Astrocyte of the cerebellum (primary cell): ENCODE measurements at regions not wholly inside any gene's neighbourhood (a gene's known extent, or its start where the extent isn't known, plus 50 kb on each side); places are given as distances from the start of the nearest gene placed in this dataset.

Experiments
- DNase-seq: peaks from one replicate; pipeline ENCODE4 v3.0.0-alpha.2; 2011; ENCODE audit warnings: low read depth
- H3K4me3 ChIP-seq: 2 replicates; pipeline ENCODE4 v1.5.1; 2011; ENCODE audit warnings: mild to moderate bottlenecking, low read depth, low read length, moderate library complexity
- in situ Hi-C: cut with HindIII; loops from 2 replicates; pipeline ENCODE4 v1.10.0; 2017; ENCODE audit warnings: low sequenced_read_pairs
- TF ChIP-seq, protein P1 (sequence below): IDR thresholded peaks from 2 replicates; pipeline ENCODE4 v1.5.1; 2012; ENCODE audit warnings: low read length, low read depth, moderate library complexity, mild to moderate bottlenecking; ENCODE audit errors: missing control alignments

DNA sequence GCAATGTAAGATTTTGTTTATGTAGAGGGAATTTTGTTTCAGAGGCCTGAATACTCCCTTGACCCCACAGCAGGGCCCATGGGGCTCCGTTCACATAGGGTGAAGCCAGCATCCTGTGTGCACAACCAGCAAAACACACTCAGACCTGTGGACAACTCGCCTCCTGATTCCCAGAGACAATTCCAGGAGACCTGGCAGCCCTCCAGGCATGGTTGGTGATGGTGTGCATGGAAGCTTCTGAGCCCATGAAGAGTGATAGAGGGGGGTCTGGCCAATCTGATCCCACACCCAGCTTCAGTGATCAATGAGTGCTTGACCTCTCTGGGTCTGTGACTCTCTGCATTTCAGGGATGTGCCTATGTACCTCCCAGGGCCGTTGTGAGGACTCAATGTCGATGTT, 91.0 kb upstream of the RAB6C start:
- in situ Hi-C loops: no loop called here
- TF ChIP-seq, protein P1, sequence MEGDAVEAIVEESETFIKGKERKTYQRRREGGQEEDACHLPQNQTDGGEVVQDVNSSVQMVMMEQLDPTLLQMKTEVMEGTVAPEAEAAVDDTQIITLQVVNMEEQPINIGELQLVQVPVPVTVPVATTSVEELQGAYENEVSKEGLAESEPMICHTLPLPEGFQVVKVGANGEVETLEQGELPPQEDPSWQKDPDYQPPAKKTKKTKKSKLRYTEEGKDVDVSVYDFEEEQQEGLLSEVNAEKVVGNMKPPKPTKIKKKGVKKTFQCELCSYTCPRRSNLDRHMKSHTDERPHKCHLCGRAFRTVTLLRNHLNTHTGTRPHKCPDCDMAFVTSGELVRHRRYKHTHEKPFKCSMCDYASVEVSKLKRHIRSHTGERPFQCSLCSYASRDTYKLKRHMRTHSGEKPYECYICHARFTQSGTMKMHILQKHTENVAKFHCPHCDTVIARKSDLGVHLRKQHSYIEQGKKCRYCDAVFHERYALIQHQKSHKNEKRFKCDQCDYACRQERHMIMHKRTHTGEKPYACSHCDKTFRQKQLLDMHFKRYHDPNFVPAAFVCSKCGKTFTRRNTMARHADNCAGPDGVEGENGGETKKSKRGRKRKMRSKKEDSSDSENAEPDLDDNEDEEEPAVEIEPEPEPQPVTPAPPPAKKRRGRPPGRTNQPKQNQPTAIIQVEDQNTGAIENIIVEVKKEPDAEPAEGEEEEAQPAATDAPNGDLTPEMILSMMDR: no peak
- H3K4me3 ChIP-seq: no peak overlapping the region
- no peak for DNase-seq

GRCh38 chr2:129888896-129889295, 90.6 kb upstream of the RAB6C start:
- no peak overlapping the region for H3K4me3 ChIP-seq
- in situ Hi-C loops: no loop called here
- DNase-seq: no peak
- TF ChIP-seq, protein P1: no peak

- DNase-seq: no peak
- TF ChIP-seq, protein P1: no peak
- no peak overlapping the region for H3K4me3 ChIP-seq
- in situ Hi-C loops: loop anchor here (5.0 kb wide), 1 partner anchor 44 kb away; no protein-coding TSS in a partner anchor
Measured at GRCh38 chr2:129891341-129892320, 87.8 kb upstream of the RAB6C start.

DNA sequence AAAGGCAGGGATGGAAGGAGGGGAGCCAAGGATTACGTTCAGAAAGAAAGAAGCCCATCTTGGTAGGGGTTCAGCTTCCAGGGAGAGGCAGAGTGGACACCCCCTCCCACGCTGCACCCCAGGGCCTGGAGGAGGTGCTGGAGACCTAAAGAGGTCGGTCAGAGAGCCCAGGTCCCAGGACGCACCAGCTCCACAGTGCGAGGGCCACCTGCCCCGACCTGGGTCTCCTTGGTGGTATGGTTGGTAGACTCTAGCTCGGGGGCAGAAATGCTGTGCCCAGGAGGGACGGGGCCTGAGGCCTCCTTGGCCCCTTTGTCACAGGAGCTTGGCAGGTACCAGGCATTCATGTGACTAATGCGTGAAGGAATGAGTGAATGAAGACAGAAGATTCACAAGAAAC, 87.1 kb upstream of the RAB6C start:
- no peak overlapping the region for H3K4me3 ChIP-seq
- no peak for DNase-seq
- in situ Hi-C loops: loop anchor here (5.0 kb wide), 1 partner anchor 45 kb away; no protein-coding TSS in a partner anchor
- TF ChIP-seq, protein P1: no peak

GRCh38 chr2:129892773-129893172, 86.7 kb upstream of the RAB6C start:
- H3K4me3 ChIP-seq: no peak overlapping the region
- no peak for DNase-seq
- TF ChIP-seq, protein P1: no peak
- in situ Hi-C loops: loop anchor here (5.0 kb wide), 1 partner anchor 45 kb away; no protein-coding TSS in a partner anchor

DNA sequence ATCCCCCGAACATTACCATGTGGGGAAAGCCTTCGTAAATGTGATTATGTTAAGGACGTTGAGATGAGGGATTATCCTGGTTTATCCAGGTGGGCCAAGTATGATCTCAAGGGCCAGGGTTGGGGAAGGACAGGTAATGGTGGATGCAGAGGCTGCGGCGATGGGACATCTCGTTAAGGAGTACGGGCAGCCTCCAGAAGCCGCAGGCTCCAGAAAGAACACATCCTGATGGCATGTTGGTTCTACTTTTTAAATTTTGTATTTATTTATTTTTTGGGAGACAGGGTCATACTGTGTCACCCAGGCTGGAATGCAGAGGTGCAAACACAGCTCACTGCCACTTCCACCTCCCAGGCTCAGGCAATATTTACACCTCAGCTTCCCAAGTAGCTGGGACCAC, 86.2 kb upstream of the RAB6C start:
- TF ChIP-seq, protein P1: no peak
- no peak overlapping the region for H3K4me3 ChIP-seq
- no peak for DNase-seq
- in situ Hi-C loops: loop anchor here (5.0 kb wide), 1 partner anchor 46 kb away; no protein-coding TSS in a partner anchor
